Panc1 (cell line): ENCODE measurements at regions not wholly inside any gene's neighbourhood (a gene's known extent, or its start where the extent isn't known, plus 50 kb on each side); places are given as distances from the start of the nearest gene placed in this dataset.

Experiments used
- ATAC-seq: fragments of 200-7000 bp; cut with Tn5 transposase; 2 replicates; pipeline ENCODE4 v1.9.1; 2020; ENCODE audit warnings: mild to moderate bottlenecking, moderate library complexity
- BruUV-seq: library from RNA; stranded (reverse); fragments of 400-500 nt; replicated peaks from 2 replicates; lab custom pipeline; 2021; lab: Mats Ljungman, UMichigan
- CTCF ChIA-PET: fragments of 300-600 bp; sonication (Branson Sonifier 250); formaldehyde crosslinking; loops from one replicate; lab custom pipeline; 2022; ENCODE audit warnings: antibody characterized with exemption; lab: Charles Lee
- POLR2A ChIA-PET: fragments of 300-600 bp; sonication (Branson Sonifier 250); formaldehyde crosslinking; loops from one replicate; lab custom pipeline; 2022; ENCODE audit warnings: antibody characterized with exemption; lab: Charles Lee
- DNase-seq: peaks from one replicate; pipeline ENCODE4 v3.0.0-alpha.2; 2010; ENCODE audit warnings: low read depth, low spot score
- H3K27ac ChIP-seq: 2 replicates; pipeline ENCODE4 v1.5.1; 2011; ENCODE audit warnings: mild to moderate bottlenecking, low read length, inconsistent platforms
- H3K27me3 ChIP-seq: fragments of 200-500 bp; sonication (Bioruptor generic); 2 replicates; pipeline ENCODE4 v1.6.0; 2014; ENCODE audit warnings: low read length, inconsistent platforms; ENCODE audit not compliant: control insufficient read depth, insufficient read depth
- H3K36me3 ChIP-seq: fragments of 200-500 bp; sonication (Bioruptor generic); 2 replicates; pipeline ENCODE4 v1.5.1; 2014; ENCODE audit warnings: inconsistent platforms, mild to moderate bottlenecking, low read length, moderate library complexity; ENCODE audit not compliant: control insufficient read depth, insufficient read depth
- H3K4me1 ChIP-seq: 2 replicates; pipeline ENCODE4 v1.5.1; 2011; ENCODE audit warnings: inconsistent platforms, mild to moderate bottlenecking, low read length, moderate library complexity; ENCODE audit not compliant: control insufficient read depth, insufficient read depth
- H3K4me3 ChIP-seq, 2 experiments: 2 replicates each; pipeline ENCODE4 v1.5.1; 2011 to 2012; ENCODE audit warnings: low read depth in 2 of 2, low read length in 2 of 2, mild to moderate bottlenecking in 2 of 2, inconsistent platforms in 1 of 2, moderate library complexity in 1 of 2
- H3K9me3 ChIP-seq: fragments of 200-500 bp; sonication (Bioruptor generic); 2 replicates; pipeline ENCODE4 v1.5.1; 2014; ENCODE audit warnings: low read depth, mild to moderate bottlenecking, inconsistent platforms, low read length, moderate library complexity; ENCODE audit not compliant: control insufficient read depth, insufficient read depth
- CTCF ChIP-seq: fragments of 450-650 bp; IDR thresholded peaks from 2 replicates; pipeline ENCODE4 v1.5.1; 2017; ENCODE audit warnings: mild to moderate bottlenecking
- POLR2AphosphoS5 ChIP-seq: IDR thresholded peaks from 2 replicates; pipeline ENCODE4 v1.6.1; 2012; ENCODE audit warnings: mild to moderate bottlenecking, low read depth, low read length, moderate library complexity
- REST ChIP-seq, 2 experiments: IDR thresholded peaks; 2 replicates each; pipeline ENCODE4 v1.6.1; 2011 to 2012; ENCODE audit warnings: low read depth in 2 of 2, control low read depth in 1 of 2, low read length in 1 of 2, mild to moderate bottlenecking in 1 of 2, moderate library complexity in 1 of 2; ENCODE audit not compliant: insufficient read depth in 1 of 2
- SIN3A ChIP-seq: IDR thresholded peaks from 2 replicates; pipeline ENCODE4 v1.6.1; 2012; ENCODE audit warnings: low read depth, mild to moderate bottlenecking, low read length, moderate library complexity, borderline replicate concordance; ENCODE audit not compliant: insufficient read depth
- TCF7L2 ChIP-seq: IDR thresholded peaks from 2 replicates; pipeline ENCODE4 v1.6.1; 2011; ENCODE audit warnings: mild to moderate bottlenecking, low read depth, low read length, inconsistent platforms
- in situ Hi-C: cut with HindIII; loops from 2 replicates; pipeline ENCODE4 v1.10.0; 2016; ENCODE audit warnings: low sequenced_read_pairs, low pct_unique_long_range_greater_than_20kb
- intact Hi-C: fragments of 100-400 bp; cut with micrococcal nuclease; formaldehyde crosslinking; loops from one replicate; pipeline ENCODE4 v1.10.0; 2022; ENCODE audit not compliant: unreplicated experiment

GRCh38 chr13:99045396-99045795 lies 67.5 kb upstream of the DOCK9 start:
- no peak for ATAC-seq
- in situ Hi-C loops, result no loop called here
- TF ChIP-seq SIN3A (no peak), POLR2AphosphoS5 (no peak), TCF7L2 (no peak), REST (IDR thresholded peaks at IDR 0.05; ENCODE audit: insufficient read depth in 1 of 2, low read depth in 2 of 2, low read length in 1 of 2) (no peak), CTCF (no peak)
- POLR2A ChIA-PET, result interaction anchor here (0.7 kb wide), 1 partner anchor 9 kb away, joined by 6 read pairs; no protein-coding TSS in a partner anchor
- no peaks in the 10 kb centered on the region for H3K4me1 ChIP-seq
- H3K27ac ChIP-seq, result no peak overlapping the region
- CTCF ChIA-PET, result no interaction called here
- no peak for DNase-seq
- BruUV-seq, result no TSS peak
- no peaks in the 10 kb centered on the region for H3K9me3 ChIP-seq
- no peaks in the 10 kb centered on the region for H3K36me3 ChIP-seq
- intact Hi-C loops, result no loop called here
- no peak overlapping the region for H3K4me3 ChIP-seq
- H3K27me3 ChIP-seq, result no peaks in the 10 kb centered on the region

- intact Hi-C loops (no loop called here), in situ Hi-C loops (no loop called here)
- Histone ChIP-seq H3K4me1 (no peaks in the 10 kb centered on the region), H3K27me3 (no peaks in the 10 kb centered on the region), H3K9me3 (no peaks in the 10 kb centered on the region), H3K4me3 (no peak overlapping the region), H3K27ac (no peak overlapping the region), H3K36me3 (no peaks in the 10 kb centered on the region)
- BruUV-seq, result no TSS peak
- ChIA-PET POLR2A (no interaction called here), CTCF (no interaction called here)
- DNase-seq (no peak), ATAC-seq (no peak)
- TF ChIP-seq SIN3A (no peak), POLR2AphosphoS5 (no peak), TCF7L2 (no peak), CTCF (no peak), REST (IDR thresholded peaks at IDR 0.05; ENCODE audit: insufficient read depth in 1 of 2, low read depth in 2 of 2, low read length in 1 of 2) (no peak)
These were observed 69.0 kb upstream of the DOCK9 start for GRCh38 chr13:99046851-99047250.
